Endothelial cell (in vitro differentiated cells): ENCODE measurements at regions not wholly inside any gene's neighbourhood (a gene's known extent, or its start where the extent isn't known, plus 50 kb on each side); places are given as distances from the start of the nearest gene placed in this dataset.

Experiments used
- DNase-seq: peaks from one replicate; pipeline ENCODE4 v3.0.0; 2021; ENCODE audit warnings: low spot score
- H3K27ac Mint-ChIP-seq: one replicate; pipeline ENCODE4 v1.8.0; 2021; ENCODE audit warnings: mixed read lengths, inconsistent platforms; ENCODE audit not compliant: unreplicated experiment
- H3K27me3 Mint-ChIP-seq: one replicate; pipeline ENCODE4 v1.8.0; 2021; ENCODE audit warnings: mild to moderate bottlenecking, moderate library complexity, mixed read lengths, inconsistent platforms; ENCODE audit not compliant: unreplicated experiment
- H3K36me3 Mint-ChIP-seq: one replicate; pipeline ENCODE4 v1.8.0; 2021; ENCODE audit warnings: mild to moderate bottlenecking, low read depth, mixed read lengths, inconsistent platforms; ENCODE audit not compliant: unreplicated experiment
- H3K4me1 Mint-ChIP-seq: one replicate; pipeline ENCODE4 v1.8.0; 2021; ENCODE audit warnings: mild to moderate bottlenecking, mixed read lengths, inconsistent platforms; ENCODE audit not compliant: unreplicated experiment
- H3K4me3 Mint-ChIP-seq: one replicate; pipeline ENCODE4 v1.8.0; 2021; ENCODE audit warnings: mild to moderate bottlenecking, mixed read lengths, inconsistent platforms; ENCODE audit not compliant: unreplicated experiment
- H3K9me3 Mint-ChIP-seq: one replicate; pipeline ENCODE4 v1.8.0; 2021; ENCODE audit warnings: mixed read lengths, inconsistent platforms; ENCODE audit not compliant: unreplicated experiment
- CTCF ChIP-seq: fragments of 200-600 bp; sonication (generic); IDR thresholded peaks from one replicate; pipeline ENCODE4 v1.5.0; 2021; ENCODE audit warnings: antibody characterized with exemption; ENCODE audit not compliant: unreplicated experiment

- no peak overlapping the region for H3K27ac Mint-ChIP-seq
- H3K4me1 Mint-ChIP-seq = no peaks in the 10 kb centered on the region
- no peak overlapping the region for H3K4me3 Mint-ChIP-seq
- no peak for TF ChIP-seq CTCF
- DNase-seq = no peak
- no peaks in the 10 kb centered on the region for H3K36me3 Mint-ChIP-seq
- no peaks in the 10 kb centered on the region for H3K9me3 Mint-ChIP-seq
- H3K27me3 Mint-ChIP-seq = no peaks in the 10 kb centered on the region
These were observed 336.8 kb downstream of the GPR37 start for GRCh38 chr7:124428781-124429180.

GRCh38 chr7:124426621-124427020 lies 339.0 kb downstream of the GPR37 start:
- Mint-ChIP-seq H3K27ac (no peak overlapping the region), H3K4me1 (no peaks in the 10 kb centered on the region), H3K9me3 (no peaks in the 10 kb centered on the region), H3K27me3 (no peaks in the 10 kb centered on the region), H3K36me3 (no peaks in the 10 kb centered on the region), H3K4me3 (no peak overlapping the region)
- TF ChIP-seq CTCF = no peak
- no peak for DNase-seq

- peaks cover 1% of the 10 kb centered on the region for H3K27me3 Mint-ChIP-seq
- no peaks in the 10 kb centered on the region for H3K4me1 Mint-ChIP-seq
- no peak overlapping the region for H3K27ac Mint-ChIP-seq
- H3K36me3 Mint-ChIP-seq = no peaks in the 10 kb centered on the region
- no peaks in the 10 kb centered on the region for H3K9me3 Mint-ChIP-seq
- no peak overlapping the region for H3K4me3 Mint-ChIP-seq
- no peak for TF ChIP-seq CTCF
- no peak for DNase-seq
These were observed 341.7 kb downstream of the GPR37 start for GRCh38 chr7:124423863-124424262.

- Mint-ChIP-seq H3K9me3 (no peaks in the 10 kb centered on the region), H3K27ac (no peak overlapping the region), H3K4me1 (no peaks in the 10 kb centered on the region), H3K36me3 (no peaks in the 10 kb centered on the region), H3K27me3 (peaks cover 1% of the 10 kb centered on the region), H3K4me3 (no peak overlapping the region)
- DNase-seq = no peak
- no peak for TF ChIP-seq CTCF
These were observed 343.5 kb downstream of the GPR37 start for GRCh38 chr7:124422081-124422480.

- Mint-ChIP-seq H3K27me3 (peaks cover 1% of the 10 kb centered on the region), H3K9me3 (no peaks in the 10 kb centered on the region), H3K4me3 (no peak overlapping the region), H3K27ac (no peak overlapping the region), H3K36me3 (no peaks in the 10 kb centered on the region), H3K4me1 (no peaks in the 10 kb centered on the region)
- no peak for TF ChIP-seq CTCF
- no peak for DNase-seq
These were observed 345.2 kb downstream of the GPR37 start for GRCh38 chr7:124420367-124420766.
